ENCODE measurements at regions not wholly inside any gene's neighbourhood (a gene's known extent, or its start where the extent isn't known, plus 50 kb on each side); places are given as distances from the start of the nearest gene placed in this dataset.

- no peak for TF ChIP-seq CTCF (IDR thresholded peaks at IDR 0.05; ENCODE audit: insufficient read depth, low read length, missing control alignments)
- no peak overlapping the region for H3K4me3 ChIP-seq (ENCODE audit: low read depth, low read length)
- ChIA-PET POLR2A (no interaction called here), CTCF (no interaction called here)
- no peak for DNase-seq (ENCODE audit: low read depth, low spot score)
These were observed 465.9 kb downstream of the PLA2G4A start for GRCh38 chr1:187294421-187295201.

- POLR2A ChIA-PET: no interaction called here
- no peak overlapping the region for H3K4me3 ChIP-seq (ENCODE audit: low read depth, low read length)
- no peak for TF ChIP-seq CTCF (IDR thresholded peaks at IDR 0.05; ENCODE audit: insufficient read depth, low read length, missing control alignments)
- DNase-seq (ENCODE audit: low read depth, low spot score): no peak
- CTCF ChIA-PET: no interaction called here
These were observed 471.3 kb downstream of the PLA2G4A start for GRCh38 chr1:187300081-187300480.

GRCh38 chr1:187306710-187307415, 478.1 kb downstream of the PLA2G4A start:
- POLR2A ChIA-PET: no interaction called here
- no peak for DNase-seq (ENCODE audit: low read depth, low spot score)
- H3K4me3 ChIP-seq (ENCODE audit: low read depth, low read length): no peak overlapping the region
- TF ChIP-seq CTCF (IDR thresholded peaks at IDR 0.05; ENCODE audit: insufficient read depth, low read length, missing control alignments): no peak
- CTCF ChIA-PET: no interaction called here

GRCh38 chr1:187310038-187310631, 481.4 kb downstream of the PLA2G4A start:
- no peak for TF ChIP-seq CTCF (IDR thresholded peaks at IDR 0.05; ENCODE audit: insufficient read depth, low read length, missing control alignments)
- no peak overlapping the region for H3K4me3 ChIP-seq (ENCODE audit: low read depth, low read length)
- DNase-seq (ENCODE audit: low read depth, low spot score): no peak
- ChIA-PET POLR2A (no interaction called here), CTCF (no interaction called here)

GRCh38 chr1:187313115-187313514, 484.4 kb downstream of the PLA2G4A start:
- no peak for DNase-seq (ENCODE audit: low read depth, low spot score)
- CTCF ChIA-PET: no interaction called here

More at GRCh38 chr1:187313115-187313514, 484.4 kb downstream of the PLA2G4A start:
- TF ChIP-seq CTCF (IDR thresholded peaks at IDR 0.05; ENCODE audit: insufficient read depth, low read length, missing control alignments): no peak
- POLR2A ChIA-PET: no interaction called here
- H3K4me3 ChIP-seq (ENCODE audit: low read depth, low read length): no peak overlapping the region
